ENCODE measurements at regions not wholly inside any gene's neighbourhood (a gene's known extent, or its start where the extent isn't known, plus 50 kb on each side); places are given as distances from the start of the nearest gene placed in this dataset.

- Histone ChIP-seq H3K4me1 (no peaks in the 10 kb centered on the region), H3K27ac (no peak overlapping the region), H3K9me3 (no peaks in the 10 kb centered on the region), H3K27me3 (ENCODE audit: insufficient read depth in 3 of 3, low read length in 2 of 3) (no peaks in the 10 kb centered on the region), H3K36me3 (ENCODE audit: insufficient read depth in 1 of 2, low read depth in 1 of 2) (no peaks in the 10 kb centered on the region), H3K4me3 (no peak overlapping the region)
- WGBS, 3 donors: 86 to 89% (median 88%) methylated on average over 4 of the region's 4 CpGs
- intact Hi-C loops (cut with DNase I): no loop called here
- ATAC-seq: no peak
- no peak for DNase-seq
- TF ChIP-seq CTCF (IDR thresholded peaks at IDR 0.05): no peak
These were observed 198.1 kb upstream of the TBX3 start for GRCh38 chr12:114882083-114882482.

DNA sequence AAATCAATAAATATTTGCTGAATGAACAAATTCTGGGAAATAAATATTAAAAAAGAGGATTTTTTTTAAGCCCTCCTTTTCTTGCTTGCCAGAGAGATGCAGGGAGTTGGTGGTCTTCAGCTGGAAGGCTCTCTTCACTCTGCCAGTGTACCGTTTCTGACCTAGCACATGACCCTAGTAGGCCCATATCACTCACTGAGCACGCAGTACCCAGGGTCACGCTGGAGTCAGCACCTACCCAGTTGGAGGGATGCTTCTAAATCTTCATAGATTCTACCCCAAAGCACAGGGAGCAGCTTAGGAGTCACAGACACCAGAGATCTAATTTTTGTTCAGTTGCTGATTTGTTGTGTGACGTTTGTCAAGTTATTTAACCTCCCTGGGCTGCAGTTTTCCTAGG is 195.4 kb upstream of the TBX3 start:
- WGBS, 3 donors: 84 to 94% (median 87%) methylated on average over 4 of the region's 4 CpGs
- Histone ChIP-seq H3K27me3 (ENCODE audit: insufficient read depth in 3 of 3, low read length in 2 of 3) (no peaks in the 10 kb centered on the region), H3K9me3 (no peaks in the 10 kb centered on the region), H3K36me3 (ENCODE audit: insufficient read depth in 1 of 2, low read depth in 1 of 2) (no peaks in the 10 kb centered on the region), H3K4me1 (no peaks in the 10 kb centered on the region), H3K27ac (no peak overlapping the region), H3K4me3 (no peak overlapping the region)
- DNase-seq (no peak), ATAC-seq (no peak)
- intact Hi-C loops (cut with DNase I): no loop called here
- no peak for TF ChIP-seq CTCF (IDR thresholded peaks at IDR 0.05)

- DNase-seq (no peak), ATAC-seq (no peak)
- Histone ChIP-seq H3K9me3 (no peaks in the 10 kb centered on the region), H3K4me3 (no peak overlapping the region), H3K27me3 (ENCODE audit: insufficient read depth in 3 of 3, low read length in 2 of 3) (no peaks in the 10 kb centered on the region), H3K36me3 (ENCODE audit: insufficient read depth in 1 of 2, low read depth in 1 of 2) (no peaks in the 10 kb centered on the region), H3K4me1 (no peaks in the 10 kb centered on the region), H3K27ac (no peak overlapping the region)
- no peak for TF ChIP-seq CTCF (IDR thresholded peaks at IDR 0.05)
- WGBS, 3 donors: 90 to 97% (median 93%) methylated on average over 4 of the region's 4 CpGs
- intact Hi-C loops (cut with DNase I): no loop called here
These were observed 194.8 kb upstream of the TBX3 start for GRCh38 chr12:114878781-114879180.

DNA sequence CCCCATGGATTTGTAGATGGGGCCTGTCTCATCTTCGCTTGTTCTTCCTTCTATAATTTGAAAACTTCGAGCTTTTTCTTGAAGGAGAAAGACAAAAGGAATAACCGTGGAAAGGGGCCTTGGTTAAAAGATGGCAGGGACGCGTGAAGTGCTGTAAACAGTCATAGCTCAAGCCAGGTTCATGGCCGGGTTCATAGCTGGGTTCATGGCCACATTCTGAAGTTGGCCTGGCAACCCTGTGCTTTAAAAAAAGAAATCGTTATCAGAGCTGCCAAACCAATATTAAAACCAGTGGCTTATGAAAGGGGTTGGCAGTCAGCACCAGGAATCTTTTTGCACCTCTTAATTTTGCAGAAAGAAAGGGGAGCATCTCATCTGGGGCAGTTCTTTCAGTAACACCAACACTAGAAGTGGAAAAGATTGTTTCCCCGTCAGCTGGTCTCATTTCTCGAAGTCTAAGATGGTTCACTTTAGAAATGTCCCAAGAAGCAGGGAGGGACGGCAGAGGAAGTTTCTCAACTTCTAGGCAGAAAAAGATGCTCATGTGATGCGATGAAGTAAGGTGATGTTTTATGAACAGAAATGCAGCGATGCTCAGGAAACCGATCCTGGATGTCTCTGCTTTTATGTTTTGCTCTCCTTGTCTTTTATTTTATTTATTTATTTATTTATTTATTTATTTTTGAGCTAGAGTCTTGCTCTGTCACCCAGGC is 193.1 kb upstream of the TBX3 start:
- Histone ChIP-seq H3K4me3 (no peak overlapping the region), H3K27me3 (ENCODE audit: insufficient read depth in 3 of 3, low read length in 2 of 3) (no peaks in the 10 kb centered on the region), H3K9me3 (no peaks in the 10 kb centered on the region), H3K36me3 (ENCODE audit: insufficient read depth in 1 of 2, low read depth in 1 of 2) (no peaks in the 10 kb centered on the region), H3K4me1 (no peaks in the 10 kb centered on the region), H3K27ac (no peak overlapping the region)
- 82 to 85% (median 84%) methylated on average over 13 of the region's 13 CpGs for WGBS, 3 donors
- intact Hi-C loops (cut with DNase I): no loop called here
- TF ChIP-seq CTCF (IDR thresholded peaks at IDR 0.05): no peak
- DNase-seq (no peak), ATAC-seq (no peak)

DNA sequence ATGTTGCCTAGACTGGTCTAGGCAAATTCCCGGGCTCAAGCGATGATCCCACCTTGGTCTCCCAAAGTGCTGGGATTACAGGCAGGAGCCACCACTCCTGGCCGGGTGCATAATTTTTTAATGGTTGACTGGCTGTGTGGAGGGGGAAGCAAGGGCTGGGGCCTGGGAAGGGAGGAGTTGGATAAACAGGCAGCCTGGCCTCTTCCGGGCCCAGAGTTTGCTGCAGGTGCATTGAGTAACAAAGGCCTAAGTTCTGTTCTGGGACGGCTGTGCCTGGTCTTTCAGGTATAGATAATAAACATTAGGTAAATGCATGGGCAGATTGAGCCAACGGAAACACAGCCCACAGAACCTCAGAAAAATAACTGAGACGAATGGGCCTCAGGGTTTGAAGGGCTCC is 191.3 kb upstream of the TBX3 start:
- no peak overlapping the region for H3K4me3 ChIP-seq
- no peak for ATAC-seq
- TF ChIP-seq CTCF (IDR thresholded peaks at IDR 0.05): no peak
- no peaks in the 10 kb centered on the region for H3K4me1 ChIP-seq
- H3K9me3 ChIP-seq: no peaks in the 10 kb centered on the region
- no peak overlapping the region for H3K27ac ChIP-seq
- no peaks in the 10 kb centered on the region for H3K27me3 ChIP-seq (ENCODE audit: insufficient read depth in 3 of 3, low read length in 2 of 3)
- H3K36me3 ChIP-seq (ENCODE audit: insufficient read depth in 1 of 2, low read depth in 1 of 2): no peaks in the 10 kb centered on the region
- DNase-seq: no peak
- intact Hi-C loops (cut with DNase I): no loop called here
- 85 to 88% (median 87%) methylated on average over 7 of the region's 7 CpGs for WGBS, 3 donors

Data from psoas muscle (tissue), 7 donors.